Glutamatergic neuron (in vitro differentiated cells): ENCODE measurements at regions not wholly inside any gene's neighbourhood (a gene's known extent, or its start where the extent isn't known, plus 50 kb on each side); places are given as distances from the start of the nearest gene placed in this dataset.
"Not testable (repeated sequence)": the region's sequence is repeated elsewhere in the genome, so short reads cannot be mapped to it uniquely, and the experiment has no call there.

Experiments
- DNase-seq: peaks from one replicate; pipeline ENCODE4 v3.0.0; 2022
- H3K27ac Mint-ChIP-seq: one replicate; pipeline ENCODE4 v1.8.0; 2020; ENCODE audit warnings: mild to moderate bottlenecking, mixed read lengths, inconsistent platforms; ENCODE audit not compliant: unreplicated experiment
- H3K27me3 Mint-ChIP-seq: one replicate; pipeline ENCODE4 v1.8.0; 2020; ENCODE audit warnings: mild to moderate bottlenecking, moderate library complexity, mixed read lengths, inconsistent platforms; ENCODE audit not compliant: unreplicated experiment
- H3K36me3 Mint-ChIP-seq: one replicate; pipeline ENCODE4 v1.8.0; 2020; ENCODE audit warnings: mild to moderate bottlenecking, mixed read lengths, inconsistent platforms; ENCODE audit not compliant: unreplicated experiment
- H3K4me1 Mint-ChIP-seq: one replicate; pipeline ENCODE4 v1.8.0; 2020; ENCODE audit warnings: mild to moderate bottlenecking, low read depth, mixed read lengths, inconsistent platforms; ENCODE audit not compliant: unreplicated experiment
- H3K4me3 Mint-ChIP-seq: one replicate; pipeline ENCODE4 v1.8.0; 2020; ENCODE audit warnings: mild to moderate bottlenecking, mixed read lengths, inconsistent platforms; ENCODE audit not compliant: unreplicated experiment
- H3K9me3 Mint-ChIP-seq: one replicate; pipeline ENCODE4 v1.8.0; 2020; ENCODE audit warnings: mild to moderate bottlenecking, moderate library complexity, mixed read lengths, inconsistent platforms; ENCODE audit not compliant: unreplicated experiment

DNA sequence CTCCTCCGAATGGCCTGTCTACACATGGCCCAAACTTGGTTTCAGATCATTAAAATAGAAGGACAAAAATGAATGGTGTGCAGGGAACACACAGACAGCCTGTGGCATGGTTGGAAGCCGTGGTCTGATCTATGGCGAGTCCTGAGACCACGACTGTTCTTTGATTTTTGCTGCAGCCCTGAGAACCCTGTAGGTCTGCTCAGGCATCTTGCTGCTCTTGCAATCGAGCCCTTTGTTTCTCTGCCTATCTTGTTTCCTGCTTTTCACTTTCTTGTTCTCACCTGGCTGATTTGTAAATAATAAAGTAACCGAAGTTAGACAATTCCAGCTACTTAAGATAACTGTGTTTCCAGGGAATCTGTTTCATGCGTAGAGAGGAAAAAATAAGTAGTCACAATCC is 54.1 kb upstream of the NBPF9 start:
- not testable (repeated sequence) for DNase-seq, H3K4me1 Mint-ChIP-seq, H3K27me3 Mint-ChIP-seq, H3K27ac Mint-ChIP-seq, H3K4me3 Mint-ChIP-seq, H3K36me3 Mint-ChIP-seq, H3K9me3 Mint-ChIP-seq

DNA sequence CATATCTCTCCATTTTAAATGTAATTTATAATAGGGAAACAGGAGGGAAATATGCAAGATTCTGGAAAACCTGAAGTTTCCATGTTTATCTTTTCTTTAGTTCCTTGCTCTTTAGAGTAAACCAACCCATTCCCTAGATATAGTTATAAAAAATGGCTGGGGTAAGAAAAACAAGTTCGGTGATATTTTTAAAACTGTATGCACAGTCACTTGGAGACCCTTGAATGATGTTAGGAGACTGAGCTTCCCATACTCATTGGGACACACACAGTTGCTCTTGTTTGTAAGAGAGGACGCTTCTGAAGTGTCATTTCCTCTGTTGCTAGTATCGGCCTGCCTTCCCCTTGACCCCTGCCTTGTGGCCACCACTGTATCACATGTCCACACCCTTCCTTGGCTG is 55.0 kb upstream of the NBPF9 start:
- not testable (repeated sequence) for H3K4me3 Mint-ChIP-seq, H3K36me3 Mint-ChIP-seq, H3K27ac Mint-ChIP-seq, H3K9me3 Mint-ChIP-seq, H3K4me1 Mint-ChIP-seq, H3K27me3 Mint-ChIP-seq, DNase-seq

DNA sequence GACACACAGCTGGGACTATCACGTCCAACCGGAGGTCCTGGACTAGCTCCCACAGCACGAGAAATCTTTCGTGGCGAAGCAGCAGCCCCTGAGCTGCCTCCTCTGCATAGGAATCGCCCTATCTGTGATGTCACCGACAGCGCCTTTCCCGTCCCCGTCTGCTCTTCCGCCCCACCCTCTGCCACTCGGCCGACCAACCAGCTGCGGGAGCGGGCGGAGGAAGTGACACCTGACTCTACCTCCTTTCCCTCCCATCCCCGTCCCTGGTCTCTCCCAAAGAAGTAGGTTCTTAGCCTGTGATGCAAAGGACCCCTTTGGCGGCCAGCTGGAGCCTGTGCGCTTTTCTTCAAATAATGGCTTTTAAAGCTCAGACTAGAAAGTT is 59.7 kb upstream of the NBPF9 start:
- not testable (repeated sequence) for H3K27me3 Mint-ChIP-seq, H3K36me3 Mint-ChIP-seq, H3K4me3 Mint-ChIP-seq, DNase-seq, H3K9me3 Mint-ChIP-seq, H3K27ac Mint-ChIP-seq, H3K4me1 Mint-ChIP-seq

DNA sequence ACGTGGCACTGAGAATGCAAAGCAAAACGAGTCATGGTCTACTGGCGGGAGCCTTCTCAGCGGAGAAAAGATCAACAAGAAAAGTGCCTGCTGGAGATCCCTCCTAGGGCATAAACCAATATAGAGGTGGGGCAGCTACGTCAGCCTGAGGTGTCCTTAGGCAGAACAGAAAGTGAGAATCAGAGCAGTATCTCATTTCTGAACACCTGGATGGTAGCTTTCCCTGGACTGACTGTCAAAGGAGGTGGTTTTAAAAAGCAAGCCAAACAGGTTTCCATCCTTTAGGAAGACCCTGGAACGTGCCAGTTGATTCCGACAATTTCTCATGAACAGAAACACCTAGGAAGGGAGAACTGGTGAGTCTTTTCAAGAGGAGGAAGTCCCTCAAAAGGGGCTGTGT is 71.4 kb upstream of the NBPF9 start:
- H3K27ac Mint-ChIP-seq, H3K4me3 Mint-ChIP-seq, H3K4me1 Mint-ChIP-seq: not testable (repeated sequence)

DNA sequence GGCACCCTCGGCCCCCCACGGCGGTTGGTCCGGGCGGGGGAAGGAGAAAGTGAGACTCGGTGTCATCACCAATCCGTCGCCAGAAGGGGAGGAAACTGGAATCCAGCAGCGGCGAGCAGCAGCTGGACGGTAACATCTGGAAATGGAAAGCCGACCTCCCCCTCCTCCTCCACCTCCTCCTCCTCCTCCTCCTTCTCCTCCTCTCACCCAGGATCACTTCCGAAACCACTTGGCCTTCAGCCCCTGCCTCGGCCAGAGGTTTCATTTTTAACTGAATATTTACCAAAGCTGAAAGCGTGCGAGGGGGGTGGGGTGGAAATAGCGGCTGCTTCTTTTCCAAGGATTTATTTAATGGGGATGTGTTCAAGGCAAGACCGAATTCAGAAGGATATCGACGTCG is 72.5 kb upstream of the NBPF9 start:
- DNase-seq, H3K4me1 Mint-ChIP-seq, H3K27ac Mint-ChIP-seq, H3K36me3 Mint-ChIP-seq, H3K27me3 Mint-ChIP-seq, H3K9me3 Mint-ChIP-seq, H3K4me3 Mint-ChIP-seq: not testable (repeated sequence)

More for the DNA sequence above, 71.4 kb upstream of the NBPF9 start:
- H3K36me3 Mint-ChIP-seq, H3K27me3 Mint-ChIP-seq, H3K9me3 Mint-ChIP-seq, DNase-seq: not testable (repeated sequence)

DNA sequence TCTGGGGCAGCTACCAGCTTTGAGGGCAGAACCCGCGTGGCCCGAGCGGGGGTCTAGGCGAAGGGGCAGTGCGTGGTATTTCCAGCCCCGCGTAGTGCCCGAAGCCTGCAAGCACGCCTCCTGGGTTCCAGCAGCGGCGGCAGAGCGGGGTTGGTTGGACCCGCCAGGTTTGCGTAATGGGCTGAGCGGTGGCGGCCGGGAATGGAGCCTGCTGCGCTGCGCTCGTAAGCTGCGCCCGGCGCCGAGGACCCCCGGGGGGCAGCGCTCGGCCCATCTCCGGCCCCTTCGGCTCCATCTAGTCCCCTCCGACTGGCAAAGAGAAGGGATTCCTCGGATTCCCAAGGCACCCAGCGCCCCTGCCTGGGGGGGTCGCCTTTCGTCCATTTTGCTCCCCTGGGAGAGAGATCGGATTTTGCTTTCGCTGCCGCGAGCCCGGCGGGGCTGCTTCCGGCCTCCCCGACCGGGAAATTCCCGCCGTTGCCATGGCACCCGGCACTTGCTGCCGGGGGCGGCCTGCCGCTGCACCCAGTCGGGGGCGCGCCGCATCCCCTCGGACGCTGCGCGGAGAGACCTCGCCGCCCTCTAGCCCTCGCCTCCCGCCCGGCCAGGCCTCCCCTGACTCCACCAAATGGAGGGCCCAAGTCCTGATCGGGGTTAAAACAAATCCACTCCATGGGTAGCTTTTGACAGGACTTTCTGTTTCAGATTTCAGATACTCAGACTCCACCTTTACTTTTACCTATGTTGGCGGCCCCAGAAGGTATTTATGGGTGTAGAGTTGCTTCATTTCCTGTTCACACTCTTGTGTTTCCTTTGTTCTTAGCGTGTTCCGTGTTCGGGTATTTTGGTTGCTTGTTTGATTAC is 73.3 kb upstream of the NBPF9 start:
- not testable (repeated sequence) for H3K27me3 Mint-ChIP-seq, H3K4me1 Mint-ChIP-seq, H3K27ac Mint-ChIP-seq, H3K9me3 Mint-ChIP-seq, H3K36me3 Mint-ChIP-seq
- DNase-seq, result peak; percentile 49
- peak overlapping the region; percentile 75 for H3K4me3 Mint-ChIP-seq

DNA sequence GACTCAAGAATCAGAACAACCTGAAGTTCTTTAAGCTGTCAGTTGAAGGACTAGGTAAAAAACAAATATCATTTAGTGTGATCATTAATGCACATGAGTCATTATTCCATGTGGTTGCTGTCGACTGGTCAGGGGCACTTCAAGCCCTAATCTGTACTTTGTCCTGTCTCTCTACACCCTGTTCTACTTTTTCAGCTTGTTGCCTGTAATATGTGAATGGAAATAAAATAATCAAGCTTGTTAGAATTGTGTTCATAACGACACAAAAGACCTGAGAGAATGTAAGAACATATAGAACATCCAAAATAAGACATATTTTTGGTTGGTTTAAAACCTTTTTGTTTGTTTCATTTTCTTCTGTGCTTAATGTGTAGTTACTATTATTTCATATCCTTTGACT is 87.4 kb upstream of the NBPF9 start:
- not testable (repeated sequence) for H3K27ac Mint-ChIP-seq, H3K4me3 Mint-ChIP-seq, H3K9me3 Mint-ChIP-seq, DNase-seq, H3K27me3 Mint-ChIP-seq, H3K36me3 Mint-ChIP-seq, H3K4me1 Mint-ChIP-seq

DNA sequence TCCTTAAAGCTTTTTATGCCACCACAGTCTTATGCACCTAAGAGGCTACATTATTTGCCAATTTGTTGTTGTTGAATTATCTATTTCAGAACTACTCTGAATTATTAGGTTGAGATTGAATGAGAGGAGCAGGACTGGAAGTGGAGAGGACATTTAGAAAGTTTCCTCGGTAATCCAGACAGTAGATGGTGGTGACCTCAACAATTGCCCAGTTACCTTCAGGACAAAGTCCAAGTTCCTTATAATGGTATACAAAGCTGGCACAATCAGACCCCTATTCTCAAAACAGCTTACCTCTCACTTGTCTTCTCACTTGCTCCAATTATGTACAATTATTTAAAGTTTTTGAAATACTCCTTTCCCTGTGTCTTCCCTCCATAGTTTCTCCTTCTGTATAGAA is 93.3 kb upstream of the NBPF9 start:
- not testable (repeated sequence) for H3K27ac Mint-ChIP-seq, H3K36me3 Mint-ChIP-seq, H3K27me3 Mint-ChIP-seq, H3K4me1 Mint-ChIP-seq, H3K9me3 Mint-ChIP-seq, H3K4me3 Mint-ChIP-seq, DNase-seq

DNA sequence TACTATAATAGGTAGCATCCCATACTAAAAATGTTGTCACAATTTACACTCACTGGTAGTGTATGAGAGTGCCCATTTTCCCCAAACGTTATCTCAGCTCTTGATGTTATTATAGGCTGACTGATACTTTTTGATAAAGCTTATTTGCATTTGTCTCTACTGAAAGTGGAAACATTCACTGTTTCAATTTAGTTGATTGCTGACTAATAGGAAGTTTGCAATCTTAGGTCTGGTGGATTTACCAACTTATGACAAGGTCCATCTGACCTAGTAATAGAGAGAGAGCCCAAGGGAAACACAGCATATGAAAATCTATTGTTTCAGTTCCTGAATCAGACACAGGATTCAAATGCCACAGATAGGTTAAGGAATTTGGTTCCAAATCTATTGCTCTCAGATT is 97.2 kb upstream of the NBPF9 start:
- not testable (repeated sequence) for H3K4me3 Mint-ChIP-seq, H3K27ac Mint-ChIP-seq, H3K4me1 Mint-ChIP-seq, H3K9me3 Mint-ChIP-seq, DNase-seq, H3K36me3 Mint-ChIP-seq, H3K27me3 Mint-ChIP-seq

DNA sequence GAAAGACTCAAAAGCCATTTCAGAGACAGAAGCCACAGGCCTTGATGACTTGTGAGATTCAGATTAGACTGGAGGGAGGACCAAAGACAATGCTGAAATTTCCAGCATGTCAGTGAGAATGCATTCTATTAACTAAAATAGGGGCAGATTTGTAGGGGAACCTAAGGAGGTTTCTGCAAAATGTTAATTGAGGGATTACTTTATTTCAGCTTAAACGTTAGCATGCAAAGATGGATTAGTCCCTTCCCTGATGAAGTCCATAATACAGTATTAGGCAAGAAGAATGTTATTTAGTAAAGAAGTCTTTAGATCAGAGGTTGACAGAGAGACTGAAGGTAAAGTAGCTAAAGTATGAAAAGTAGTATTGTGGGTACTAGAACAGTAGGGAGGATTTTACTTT is 98.9 kb upstream of the NBPF9 start:
- H3K4me1 Mint-ChIP-seq, DNase-seq, H3K9me3 Mint-ChIP-seq, H3K4me3 Mint-ChIP-seq, H3K27ac Mint-ChIP-seq, H3K36me3 Mint-ChIP-seq, H3K27me3 Mint-ChIP-seq: not testable (repeated sequence)

DNA sequence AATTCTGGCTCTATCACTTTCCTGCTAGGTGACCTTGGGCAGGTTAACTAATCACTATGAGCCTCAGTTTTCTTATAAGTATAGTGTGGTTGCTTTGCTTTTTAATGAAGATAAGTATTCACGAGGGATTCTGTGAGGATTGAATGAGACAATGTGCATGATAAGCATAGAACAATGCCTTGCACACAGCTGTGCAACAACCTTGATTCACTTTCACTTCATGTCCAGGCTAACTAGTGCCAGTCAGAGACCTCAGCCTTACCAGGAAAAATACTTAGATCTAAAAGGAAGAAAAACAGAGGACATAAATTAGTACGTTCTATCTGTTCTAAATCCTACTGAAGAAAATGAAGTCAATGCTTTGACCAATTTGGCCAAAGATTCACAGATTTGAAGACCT is 101.0 kb upstream of the NBPF9 start:
- H3K36me3 Mint-ChIP-seq, H3K4me1 Mint-ChIP-seq, H3K27me3 Mint-ChIP-seq, DNase-seq, H3K9me3 Mint-ChIP-seq, H3K27ac Mint-ChIP-seq, H3K4me3 Mint-ChIP-seq: not testable (repeated sequence)

DNA sequence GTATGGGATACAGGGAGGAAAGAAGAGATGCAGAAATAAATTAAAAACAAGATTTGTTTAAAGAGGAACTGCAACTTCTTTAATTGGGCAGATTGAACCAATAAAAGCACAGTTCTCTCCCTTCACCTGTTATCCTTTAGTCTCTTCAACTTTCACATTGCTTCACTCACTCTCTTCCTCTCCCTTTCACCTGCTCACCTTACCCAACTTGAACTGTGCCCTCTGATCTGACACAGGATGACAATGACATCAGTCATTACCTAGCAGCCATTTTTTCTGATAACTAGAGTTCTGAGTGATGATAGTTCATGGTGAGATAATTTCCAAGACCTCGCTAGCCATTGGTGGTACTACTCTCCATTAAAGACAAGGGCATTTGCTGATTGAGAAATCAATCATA is 105.5 kb upstream of the NBPF9 start:
- DNase-seq, H3K27me3 Mint-ChIP-seq, H3K9me3 Mint-ChIP-seq, H3K36me3 Mint-ChIP-seq, H3K4me1 Mint-ChIP-seq, H3K27ac Mint-ChIP-seq, H3K4me3 Mint-ChIP-seq: not testable (repeated sequence)
